ENCODE measurements at regions not wholly inside any gene's neighbourhood (a gene's known extent, or its start where the extent isn't known, plus 50 kb on each side); places are given as distances from the start of the nearest gene placed in this dataset.
"Not testable (repeated sequence)": the region's sequence is repeated elsewhere in the genome, so short reads cannot be mapped to it uniquely, and the experiment has no call there.

DNA sequence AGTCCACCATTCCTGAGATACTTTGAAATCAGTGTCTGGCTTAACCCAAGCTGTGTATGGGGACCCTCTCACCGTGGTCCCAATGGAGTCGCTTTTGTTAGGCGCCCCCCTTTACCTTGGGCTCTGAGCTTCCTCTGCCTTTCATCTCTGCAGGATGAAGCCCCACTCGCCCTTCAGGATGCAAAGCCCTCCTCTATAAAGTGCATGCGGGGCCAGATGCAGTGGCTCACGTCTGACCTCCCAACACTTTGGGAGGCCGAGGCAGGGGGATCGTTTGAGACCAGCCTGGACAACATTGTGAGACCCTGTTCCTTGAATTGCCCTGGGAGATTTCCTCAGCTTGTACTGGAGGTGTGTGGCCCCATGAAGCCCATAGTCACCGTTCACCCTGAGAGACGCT lies 54.7 kb upstream of the APOD start:
- H3K27ac ChIP-seq; H3K4me3 ChIP-seq; H2AFZ ChIP-seq; H3K4me1 ChIP-seq (ENCODE audit: insufficient read depth); H3K79me2 ChIP-seq (ENCODE audit: insufficient read depth); H3K9me2 ChIP-seq (ENCODE audit: insufficient read depth); H3K36me3 ChIP-seq (ENCODE audit: low read depth); H3F3A ChIP-seq (ENCODE audit: insufficient read depth); H3K9me3 ChIP-seq (ENCODE audit: low read depth); H3K4me2 ChIP-seq (ENCODE audit: unreplicated experiment); DNase-seq; H3K9ac ChIP-seq; in situ Hi-C loops (cut with MboI); H3K27me3 ChIP-seq (replicated peaks; ENCODE audit: insufficient read depth); H4K20me1 ChIP-seq (ENCODE audit: insufficient read depth): not testable (repeated sequence)
- WGBS, 2 experiments (ENCODE audit: low coverage in 1 of 2, low lambda C conversion rate in 2 of 2, missing lambda C conversion rate in 2 of 2), result 78 to 79% methylated on average over 7 to 10 of the region's 10 CpGs

DNA sequence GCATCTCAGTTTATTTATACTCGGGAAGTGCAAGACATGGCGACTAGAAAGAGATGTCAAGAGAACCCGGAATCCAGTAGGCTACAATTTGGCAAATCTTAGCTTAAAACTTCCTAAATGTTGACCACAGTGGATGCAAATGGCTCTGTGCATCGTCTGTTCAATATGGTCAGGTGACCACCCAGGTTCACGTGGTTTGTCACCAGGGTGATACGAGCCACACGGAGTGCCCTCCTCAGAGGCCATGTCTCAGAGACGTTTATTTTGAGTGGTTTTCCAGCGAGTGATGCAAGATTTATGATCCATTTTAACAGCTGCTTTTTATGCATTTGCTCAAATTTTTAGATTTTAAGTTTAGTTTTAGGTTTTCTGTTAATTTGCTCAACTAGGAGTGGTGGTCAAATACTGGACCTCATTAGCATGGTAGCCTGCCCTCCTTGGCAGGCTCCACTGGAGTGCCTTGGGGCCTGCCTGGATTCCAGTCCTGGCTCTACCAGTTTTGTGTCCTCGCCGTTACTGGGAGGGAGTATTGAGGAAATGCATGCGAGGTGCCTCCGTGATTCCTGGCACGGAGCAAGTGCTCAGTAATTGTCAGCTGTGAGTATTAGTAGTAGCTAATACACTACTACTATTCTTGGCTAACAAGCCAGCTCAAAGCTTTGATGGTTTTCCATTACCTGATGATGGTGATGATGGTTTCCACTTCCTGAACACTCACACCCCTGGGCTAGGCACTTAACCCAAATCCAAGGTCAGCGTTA lies 53.9 kb upstream of the APOD start:
- H3K4me2 ChIP-seq (ENCODE audit: unreplicated experiment); H3K4me1 ChIP-seq (ENCODE audit: insufficient read depth); H3K9me2 ChIP-seq (ENCODE audit: insufficient read depth); H3K79me2 ChIP-seq (ENCODE audit: insufficient read depth); H3F3A ChIP-seq (ENCODE audit: insufficient read depth); in situ Hi-C loops (cut with MboI); DNase-seq; H2AFZ ChIP-seq; H3K27ac ChIP-seq; H3K9ac ChIP-seq; H3K27me3 ChIP-seq (replicated peaks; ENCODE audit: insufficient read depth); H3K9me3 ChIP-seq (ENCODE audit: low read depth); H3K36me3 ChIP-seq (ENCODE audit: low read depth); H3K4me3 ChIP-seq; H4K20me1 ChIP-seq (ENCODE audit: insufficient read depth): not testable (repeated sequence)
- WGBS, 2 experiments (ENCODE audit: low coverage in 1 of 2, low lambda C conversion rate in 2 of 2, missing lambda C conversion rate in 2 of 2), result 69 to 73% methylated on average over 15 of the region's 15 CpGs

DNA sequence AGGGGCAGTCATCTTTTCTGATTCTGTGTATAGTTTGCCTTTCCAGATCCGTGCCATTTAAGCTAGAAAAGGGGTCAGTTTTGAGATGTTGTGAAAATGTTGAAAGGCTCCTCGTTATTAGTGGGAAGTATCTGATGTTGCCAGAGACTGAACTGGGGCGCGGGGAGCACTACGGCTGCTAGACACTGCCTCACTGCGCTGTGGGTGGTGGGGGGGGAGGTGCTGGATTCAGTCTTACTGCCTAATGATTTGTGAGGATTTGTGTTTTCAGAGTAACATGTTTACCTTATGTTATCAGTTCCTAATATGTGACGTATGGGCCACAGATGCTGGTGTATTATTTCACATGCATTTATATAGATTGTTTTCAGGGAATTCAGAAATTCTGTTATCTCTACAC lies 53.3 kb upstream of the APOD start:
- WGBS, 2 experiments (ENCODE audit: low coverage in 1 of 2, low lambda C conversion rate in 2 of 2, missing lambda C conversion rate in 2 of 2), result 54 to 63% methylated on average over 6 to 7 of the region's 7 CpGs
- H2AFZ ChIP-seq; H3K4me1 ChIP-seq (ENCODE audit: insufficient read depth); in situ Hi-C loops (cut with MboI); H4K20me1 ChIP-seq (ENCODE audit: insufficient read depth); H3K79me2 ChIP-seq (ENCODE audit: insufficient read depth); DNase-seq; H3K9me3 ChIP-seq (ENCODE audit: low read depth); H3K9ac ChIP-seq; H3K4me2 ChIP-seq (ENCODE audit: unreplicated experiment); H3K4me3 ChIP-seq; H3K27ac ChIP-seq; H3K36me3 ChIP-seq (ENCODE audit: low read depth); H3K9me2 ChIP-seq (ENCODE audit: insufficient read depth); H3K27me3 ChIP-seq (replicated peaks; ENCODE audit: insufficient read depth); H3F3A ChIP-seq (ENCODE audit: insufficient read depth): not testable (repeated sequence)

DNA sequence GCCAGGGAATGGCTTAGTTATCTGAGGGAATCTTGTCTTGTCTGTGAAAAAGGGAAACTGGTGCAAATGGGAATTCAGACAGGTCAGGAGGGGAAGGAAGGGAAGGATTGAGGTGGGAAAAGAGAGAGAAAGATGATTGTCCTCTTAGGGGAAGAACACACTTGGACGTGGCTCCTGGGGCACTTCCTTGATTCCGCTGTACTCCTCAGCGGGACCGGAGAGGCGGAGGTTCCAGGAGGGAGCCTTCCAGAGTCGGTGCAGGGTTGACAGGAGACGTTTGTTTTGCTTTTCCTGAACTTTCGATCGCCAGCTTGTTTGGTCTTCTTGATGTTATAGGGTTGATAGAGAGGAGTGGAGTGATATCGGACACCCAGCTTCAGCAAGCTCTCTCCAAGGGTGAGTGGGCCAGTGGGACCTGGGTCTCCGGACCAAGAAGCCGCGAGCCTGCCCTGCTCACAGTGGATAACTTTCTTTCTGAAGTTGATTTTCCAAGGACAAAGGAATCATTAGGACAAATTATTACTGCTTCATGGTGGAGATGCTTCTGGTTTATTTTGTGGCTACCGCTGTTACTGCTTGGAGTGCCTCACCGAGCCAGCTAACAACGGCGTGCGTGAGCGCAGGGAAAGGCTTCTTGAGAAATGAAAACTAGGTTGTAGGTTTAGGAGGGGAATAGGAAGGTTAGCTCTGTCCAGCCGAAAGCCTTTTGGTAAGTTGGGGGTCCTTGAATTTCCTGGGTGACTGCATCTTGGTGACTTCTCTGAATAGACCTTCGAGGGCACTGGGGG lies 52.4 kb upstream of the APOD start:
- H3K4me1 ChIP-seq (ENCODE audit: insufficient read depth); H3K9me2 ChIP-seq (ENCODE audit: insufficient read depth); H3K4me3 ChIP-seq; in situ Hi-C loops (cut with MboI); H3K79me2 ChIP-seq (ENCODE audit: insufficient read depth); H3K4me2 ChIP-seq (ENCODE audit: unreplicated experiment); H4K20me1 ChIP-seq (ENCODE audit: insufficient read depth); H2AFZ ChIP-seq; H3K27me3 ChIP-seq (replicated peaks; ENCODE audit: insufficient read depth); H3K27ac ChIP-seq; H3K9ac ChIP-seq; H3K9me3 ChIP-seq (ENCODE audit: low read depth); H3F3A ChIP-seq (ENCODE audit: insufficient read depth); H3K36me3 ChIP-seq (ENCODE audit: low read depth): not testable (repeated sequence)
- 69 to 71% methylated on average over 16 to 20 of the region's 21 CpGs for WGBS, 2 experiments (ENCODE audit: low coverage in 1 of 2, low lambda C conversion rate in 2 of 2, missing lambda C conversion rate in 2 of 2)
- peak; percentile 21 for DNase-seq

DNA sequence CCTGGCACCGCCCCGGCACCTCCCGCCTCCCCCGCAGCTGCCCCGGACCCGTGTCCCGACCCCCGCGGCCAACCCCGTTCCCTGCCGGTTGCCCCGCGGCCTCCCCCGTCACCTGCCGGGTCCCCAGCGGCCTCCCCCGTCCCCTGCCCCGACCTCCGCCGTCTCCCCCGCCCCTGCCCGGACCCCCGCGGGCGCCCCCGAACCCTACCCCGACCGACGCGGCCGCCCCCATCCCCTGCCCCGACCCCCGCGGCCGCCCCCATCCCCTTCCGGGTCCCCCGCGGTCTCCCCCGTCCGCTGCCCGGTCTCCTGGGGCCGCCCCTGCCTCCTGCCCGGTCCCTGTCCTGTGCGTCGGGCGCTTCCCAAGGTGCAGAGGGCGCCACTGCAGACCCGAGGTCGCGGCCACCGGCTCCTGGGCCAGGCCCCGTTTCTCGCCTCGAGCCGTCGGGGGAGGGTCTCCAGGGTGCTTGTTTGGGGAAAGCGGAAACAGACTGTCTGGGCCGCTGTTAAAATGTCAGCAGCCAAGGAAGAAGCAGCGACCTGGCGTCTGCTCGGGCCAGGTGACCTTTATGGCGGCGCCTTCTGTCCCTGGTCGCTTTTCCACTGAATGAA lies 51.6 kb upstream of the APOD start:
- H3K36me3 ChIP-seq (ENCODE audit: low read depth); DNase-seq; H4K20me1 ChIP-seq (ENCODE audit: insufficient read depth); H3K27ac ChIP-seq; in situ Hi-C loops (cut with MboI); H3K4me2 ChIP-seq (ENCODE audit: unreplicated experiment); H3K4me1 ChIP-seq (ENCODE audit: insufficient read depth); H3K9me3 ChIP-seq (ENCODE audit: low read depth); H3K79me2 ChIP-seq (ENCODE audit: insufficient read depth); H3F3A ChIP-seq (ENCODE audit: insufficient read depth); H3K27me3 ChIP-seq (replicated peaks; ENCODE audit: insufficient read depth); H2AFZ ChIP-seq; H3K9me2 ChIP-seq (ENCODE audit: insufficient read depth); H3K9ac ChIP-seq; H3K4me3 ChIP-seq: not testable (repeated sequence)
- 1 to 4% methylated on average over 4 to 20 of the region's 64 CpGs for WGBS, 2 experiments (ENCODE audit: low coverage in 1 of 2, low lambda C conversion rate in 2 of 2, missing lambda C conversion rate in 2 of 2)

DNA sequence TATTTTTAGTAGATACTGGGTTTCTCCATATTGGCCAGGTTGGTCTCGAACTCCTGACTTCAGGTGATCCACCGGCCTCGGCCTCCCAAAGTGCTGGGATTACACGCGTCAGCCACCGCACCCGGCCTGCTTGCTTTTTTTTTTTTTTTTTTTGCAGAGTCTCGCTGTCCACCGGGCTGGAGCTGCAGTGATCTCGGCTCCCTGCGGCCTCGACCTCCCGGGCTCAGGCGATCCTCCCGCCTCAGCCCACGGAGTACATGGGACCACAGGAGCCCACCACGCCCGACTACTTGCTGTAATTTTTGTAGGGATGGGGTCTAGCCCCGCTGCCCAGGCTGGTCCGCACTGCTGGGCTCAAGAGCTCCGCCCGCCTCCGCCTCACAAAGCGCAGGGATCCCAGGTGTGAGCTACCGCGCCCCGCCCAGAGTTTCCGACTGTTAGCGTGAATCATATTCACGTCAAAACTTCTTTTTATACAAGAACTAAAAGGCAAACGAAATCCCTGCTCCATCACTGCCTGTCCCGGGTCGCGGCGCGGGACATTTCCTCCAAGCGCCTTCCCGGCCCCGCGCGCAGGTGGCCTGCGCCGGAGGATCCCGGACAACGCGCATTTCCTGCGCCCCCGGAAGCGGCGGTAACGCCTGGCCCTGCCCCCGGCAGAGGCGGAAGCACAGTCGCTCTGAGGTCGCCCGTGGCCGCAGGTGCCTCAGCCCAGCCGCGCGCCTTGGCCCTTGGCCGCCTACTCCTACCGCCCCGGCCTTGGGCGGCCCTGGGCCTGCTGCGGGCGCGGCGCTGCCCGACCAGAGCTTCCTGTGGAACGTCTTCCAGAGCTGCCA lies 50.9 kb upstream of the APOD start:
- H3K79me2 ChIP-seq (ENCODE audit: insufficient read depth); H3K4me1 ChIP-seq (ENCODE audit: insufficient read depth); H2AFZ ChIP-seq; H3K27ac ChIP-seq; H3K9me2 ChIP-seq (ENCODE audit: insufficient read depth); in situ Hi-C loops (cut with MboI); H3K27me3 ChIP-seq (replicated peaks; ENCODE audit: insufficient read depth); H3F3A ChIP-seq (ENCODE audit: insufficient read depth); H3K9me3 ChIP-seq (ENCODE audit: low read depth); H4K20me1 ChIP-seq (ENCODE audit: insufficient read depth); H3K9ac ChIP-seq; H3K36me3 ChIP-seq (ENCODE audit: low read depth); DNase-seq; H3K4me2 ChIP-seq (ENCODE audit: unreplicated experiment): not testable (repeated sequence)
- peak overlapping the region; percentile 52; the same call in 1 of the 2 replicates for H3K4me3 ChIP-seq
- WGBS, 2 experiments (ENCODE audit: low coverage in 1 of 2, low lambda C conversion rate in 2 of 2, missing lambda C conversion rate in 2 of 2), result 50% methylated on average over 2 of the region's 70 CpGs; no CpG with 5 or more reads in 1 of the 2 experiments
